Spinal cord (tissue), 9 donors: ENCODE measurements at regions not wholly inside any gene's neighbourhood (a gene's known extent, or its start where the extent isn't known, plus 50 kb on each side); places are given as distances from the start of the nearest gene placed in this dataset.

ENCODE experiments used
- DNase-seq, 6 donors: peaks; one replicate each; pipeline versions ENCODE4 v3.0.0 to v3.0.0-alpha.2; 2013 to 2015; ENCODE audit warnings: low spot score in 6 of 6, low read depth in 4 of 6
- H3K27ac ChIP-seq: one replicate; pipeline ENCODE4 v1.5.1; 2013; ENCODE audit warnings: low read depth, low read length, control low read depth
- H3K27me3 ChIP-seq: one replicate; pipeline ENCODE4 v1.6.1; 2013; ENCODE audit warnings: low read length; ENCODE audit not compliant: control insufficient read depth, insufficient read depth
- H3K36me3 ChIP-seq: one replicate; pipeline ENCODE4 v1.6.1; 2013; ENCODE audit warnings: low read length; ENCODE audit not compliant: control insufficient read depth, insufficient read depth
- H3K4me1 ChIP-seq: one replicate; pipeline ENCODE4 v1.6.1; 2013; ENCODE audit warnings: low read length; ENCODE audit not compliant: control insufficient read depth, insufficient read depth
- H3K4me3 ChIP-seq: one replicate; pipeline ENCODE4 v1.5.1; 2013; ENCODE audit warnings: low read depth, low read length, control low read depth
- H3K9me3 ChIP-seq: one replicate; pipeline ENCODE4 v1.6.1; 2013; ENCODE audit warnings: low read length; ENCODE audit not compliant: control insufficient read depth, insufficient read depth
- WGBS: methylation state at CpG from one replicate; pipeline ENCODE4 v1.1.5; 2013; ENCODE audit warnings: missing lambda C conversion rate; ENCODE audit not compliant: insufficient coverage; 5-methylcytosine and 5-hydroxymethylcytosine counted together
- donor health status: healthy.

DNA sequence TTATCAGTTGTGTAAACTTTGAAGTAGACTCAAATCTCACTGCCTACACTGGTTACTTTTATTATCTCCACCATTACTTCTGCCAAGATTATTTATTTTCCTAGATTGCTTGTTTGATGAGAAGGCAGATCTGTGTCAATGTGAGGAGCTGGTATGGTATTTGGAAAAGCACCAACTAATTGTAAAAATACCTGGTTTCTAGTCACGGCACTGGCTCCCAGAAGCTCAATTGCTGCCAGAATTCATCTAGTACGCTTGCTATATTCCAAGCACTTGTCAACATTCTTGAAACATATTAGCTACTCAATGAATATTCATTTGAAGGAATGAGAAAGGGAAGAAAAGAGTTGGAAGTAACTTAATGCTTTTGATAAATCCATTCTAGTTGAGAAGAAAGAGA is 1376.8 kb upstream of the ADGRL3 start:
- peak in 1 of 6 donors; percentile 22 for DNase-seq
- no peaks in the 10 kb centered on the region for H3K9me3 ChIP-seq
- no peaks in the 10 kb centered on the region for H3K27me3 ChIP-seq
- no CpG with 5 or more reads among the region's 2 CpGs for WGBS
- no peaks in the 10 kb centered on the region for H3K4me1 ChIP-seq
- no peak overlapping the region for H3K4me3 ChIP-seq
- H3K36me3 ChIP-seq = no peaks in the 10 kb centered on the region
- H3K27ac ChIP-seq = no peak overlapping the region

GRCh38 chr4:59825104-59825503 is 1375.0 kb upstream of the ADGRL3 start:
- no peak overlapping the region for H3K27ac ChIP-seq
- no peaks in the 10 kb centered on the region for H3K9me3 ChIP-seq
- 67% methylated on average over 1 of the region's 6 CpGs for WGBS
- no peak overlapping the region for H3K4me3 ChIP-seq
- no peaks in the 10 kb centered on the region for H3K36me3 ChIP-seq
- no peaks in the 10 kb centered on the region for H3K27me3 ChIP-seq
- H3K4me1 ChIP-seq = no peaks in the 10 kb centered on the region
- DNase-seq = no peak

DNA sequence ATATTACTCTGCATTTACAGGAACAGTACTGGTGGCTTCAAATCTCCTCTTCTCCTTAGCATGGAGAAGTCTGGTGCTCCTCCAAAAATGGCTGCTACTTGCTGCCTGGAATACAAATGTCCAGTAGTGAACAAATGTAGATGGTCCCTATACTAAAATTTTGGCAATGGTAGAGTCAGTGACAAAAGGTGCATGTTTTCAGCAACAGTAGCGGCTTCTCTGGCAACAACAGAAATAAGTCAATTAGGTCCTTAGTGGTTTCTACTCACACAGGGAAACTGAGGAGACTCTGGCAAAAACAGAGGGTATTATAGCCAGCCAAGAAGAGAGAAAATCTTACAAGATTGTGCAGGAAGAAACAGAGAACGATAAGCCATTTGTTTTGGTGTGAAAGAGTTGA is 1368.4 kb upstream of the ADGRL3 start:
- 44% methylated on average over 2 of the region's 2 CpGs for WGBS
- H3K9me3 ChIP-seq = no peaks in the 10 kb centered on the region
- H3K36me3 ChIP-seq = no peaks in the 10 kb centered on the region
- H3K27ac ChIP-seq = no peak overlapping the region
- H3K4me1 ChIP-seq = no peaks in the 10 kb centered on the region
- H3K4me3 ChIP-seq = no peak overlapping the region
- H3K27me3 ChIP-seq = no peaks in the 10 kb centered on the region
- DNase-seq = peak; percentile 24 to 74 (median 51)

GRCh38 chr4:59834943-59835342 is 1365.2 kb upstream of the ADGRL3 start:
- DNase-seq = no peak
- Histone ChIP-seq H3K27ac (no peak overlapping the region), H3K4me1 (no peaks in the 10 kb centered on the region), H3K9me3 (no peaks in the 10 kb centered on the region), H3K4me3 (no peak overlapping the region), H3K36me3 (no peaks in the 10 kb centered on the region), H3K27me3 (no peaks in the 10 kb centered on the region)

DNA sequence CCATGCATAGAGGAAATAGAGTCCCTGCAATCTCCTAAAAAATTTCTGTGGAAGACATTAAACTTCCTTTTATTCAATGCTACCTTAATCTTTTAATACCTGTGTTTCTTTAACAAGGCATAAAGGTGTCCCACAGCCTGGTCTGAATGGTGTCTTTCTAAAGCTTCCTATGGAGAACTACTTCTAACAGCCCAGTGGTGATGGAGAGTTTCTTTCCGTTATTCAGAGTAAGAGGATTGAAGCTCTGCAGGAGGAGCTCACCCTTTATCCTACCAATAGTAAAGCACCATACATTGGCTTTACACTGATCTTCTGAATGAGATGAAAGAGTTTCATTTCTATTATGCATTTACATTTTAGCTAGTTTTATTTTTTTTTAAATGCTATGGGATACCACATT is 1362.4 kb upstream of the ADGRL3 start:
- Histone ChIP-seq H3K9me3 (no peaks in the 10 kb centered on the region), H3K27me3 (no peaks in the 10 kb centered on the region), H3K4me1 (no peaks in the 10 kb centered on the region), H3K4me3 (no peak overlapping the region), H3K27ac (no peak overlapping the region), H3K36me3 (no peaks in the 10 kb centered on the region)
- DNase-seq = no peak
- WGBS = no CpG with 5 or more reads among the region's 1 CpG

DNA sequence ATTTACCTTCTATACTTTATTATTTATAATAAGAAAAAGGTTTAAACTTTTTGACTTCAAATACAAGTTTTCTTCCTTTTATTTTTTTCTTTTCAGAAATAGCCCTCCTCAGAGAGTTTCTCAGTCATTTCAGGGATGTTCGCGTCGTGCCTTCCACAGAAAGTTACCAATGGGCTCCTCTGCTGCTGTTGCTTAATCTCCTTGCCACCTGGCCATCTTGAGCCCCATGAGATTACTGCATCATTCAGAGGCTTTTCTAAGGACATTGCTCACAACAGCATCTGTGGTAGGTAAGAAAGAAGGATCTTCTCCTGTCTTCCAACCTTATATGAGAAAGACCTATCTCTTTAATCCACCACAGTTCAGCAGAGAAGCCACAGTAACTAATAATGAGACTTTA is 1361.9 kb upstream of the ADGRL3 start:
- no peaks in the 10 kb centered on the region for H3K4me1 ChIP-seq
- 95% methylated on average over 3 of the region's 3 CpGs for WGBS
- no peak overlapping the region for H3K4me3 ChIP-seq
- no peak for DNase-seq
- no peak overlapping the region for H3K27ac ChIP-seq
- no peaks in the 10 kb centered on the region for H3K9me3 ChIP-seq
- no peaks in the 10 kb centered on the region for H3K36me3 ChIP-seq
- H3K27me3 ChIP-seq = no peaks in the 10 kb centered on the region

GRCh38 chr4:59841698-59842097 is 1358.4 kb upstream of the ADGRL3 start:
- no CpG with 5 or more reads among the region's 1 CpG for WGBS
- H3K9me3 ChIP-seq = no peaks in the 10 kb centered on the region
- H3K4me3 ChIP-seq = no peak overlapping the region
- H3K27ac ChIP-seq = no peak overlapping the region
- H3K36me3 ChIP-seq = no peaks in the 10 kb centered on the region
- H3K27me3 ChIP-seq = no peaks in the 10 kb centered on the region
- no peak for DNase-seq
- no peaks in the 10 kb centered on the region for H3K4me1 ChIP-seq

- Histone ChIP-seq H3K27me3 (no peaks in the 10 kb centered on the region), H3K36me3 (no peaks in the 10 kb centered on the region), H3K4me1 (no peaks in the 10 kb centered on the region), H3K4me3 (no peak overlapping the region), H3K27ac (no peak overlapping the region), H3K9me3 (no peaks in the 10 kb centered on the region)
- no peak for DNase-seq
- 65% methylated on average over 2 of the region's 2 CpGs for WGBS
These were observed 1351.7 kb upstream of the ADGRL3 start for GRCh38 chr4:59848457-59848856.

- DNase-seq = no peak
These were observed 1344.3 kb upstream of the ADGRL3 start for GRCh38 chr4:59855630-59856352.

GRCh38 chr4:59869056-59869455 is 1331.1 kb upstream of the ADGRL3 start:
- DNase-seq = no peak
- Histone ChIP-seq H3K4me1 (no peaks in the 10 kb centered on the region), H3K4me3 (no peak overlapping the region), H3K27me3 (no peaks in the 10 kb centered on the region), H3K27ac (no peak overlapping the region), H3K36me3 (no peaks in the 10 kb centered on the region), H3K9me3 (no peaks in the 10 kb centered on the region)
- WGBS = 67% methylated on average over 1 of the region's 3 CpGs

More at GRCh38 chr4:59855630-59856352, 1344.3 kb upstream of the ADGRL3 start:
- Histone ChIP-seq H3K4me3 (no peak overlapping the region), H3K27ac (no peak overlapping the region), H3K36me3 (no peaks in the 10 kb centered on the region), H3K27me3 (no peaks in the 10 kb centered on the region), H3K9me3 (no peaks in the 10 kb centered on the region), H3K4me1 (no peaks in the 10 kb centered on the region)
- 94% methylated on average over 17 of the region's 18 CpGs for WGBS
